ENCODE measurements at regions not wholly inside any gene's neighbourhood (a gene's known extent, or its start where the extent isn't known, plus 50 kb on each side); places are given as distances from the start of the nearest gene placed in this dataset.

- DNase-seq = no peak
Measured at GRCh38 chr2:204333861-204334260, 211.4 kb upstream of the PARD3B start.

DNA sequence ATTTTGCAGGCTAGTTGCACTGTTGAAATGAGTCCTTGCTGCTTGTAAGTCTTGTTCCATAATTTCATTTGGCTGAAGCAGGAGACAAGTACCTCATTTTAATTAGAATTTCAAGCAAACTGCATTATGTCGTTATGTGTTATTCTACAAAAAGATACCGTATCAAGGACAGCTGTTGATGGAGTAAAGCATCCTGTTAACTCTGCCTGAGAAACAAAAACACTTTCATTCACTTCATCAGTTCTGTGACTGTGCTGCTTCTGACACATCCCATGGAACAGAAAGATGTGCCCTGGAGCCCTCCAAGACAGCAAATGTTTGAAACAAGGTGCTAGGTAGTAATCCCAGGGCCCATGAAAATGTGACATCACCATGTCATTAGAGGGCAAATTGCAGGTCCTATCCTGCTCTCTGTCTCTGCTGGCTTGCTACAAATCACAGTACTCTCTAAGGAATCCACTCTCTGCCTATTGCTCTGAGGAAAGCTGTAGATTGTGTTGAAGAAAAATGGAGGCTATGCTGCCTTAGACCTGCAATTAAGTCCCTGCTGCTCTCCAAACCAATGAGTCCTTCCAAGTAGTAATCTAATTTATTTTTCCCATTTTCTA, 209.7 kb upstream of the PARD3B start:
- no peak for DNase-seq

DNA sequence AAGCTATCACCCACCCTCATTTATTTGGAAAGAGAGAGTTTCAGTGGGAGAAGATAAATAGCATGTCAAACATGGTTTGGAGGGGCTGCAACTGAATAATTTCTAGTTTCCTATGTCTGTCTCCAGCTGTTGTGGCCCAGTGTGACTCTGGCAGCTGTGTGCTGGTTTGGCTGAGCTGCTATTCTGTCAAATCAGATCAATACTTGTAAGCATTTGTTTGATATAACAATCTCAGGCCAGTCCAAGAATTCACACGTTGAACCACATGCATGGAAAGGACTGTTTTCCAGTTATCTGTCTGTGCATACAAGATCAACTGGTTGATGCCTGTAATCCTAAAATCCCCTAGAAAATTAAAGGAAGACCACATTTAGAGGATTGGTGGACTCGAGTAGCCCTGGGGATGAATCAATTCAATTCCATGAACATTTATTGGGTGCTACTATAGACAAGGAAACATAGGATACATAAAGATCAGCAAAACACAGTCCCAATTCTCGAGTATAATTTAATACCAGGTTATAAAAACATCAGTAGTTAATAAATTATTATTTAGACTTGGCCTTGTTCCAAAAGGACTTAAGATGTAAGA, 209.0 kb upstream of the PARD3B start:
- no peak for DNase-seq

DNA sequence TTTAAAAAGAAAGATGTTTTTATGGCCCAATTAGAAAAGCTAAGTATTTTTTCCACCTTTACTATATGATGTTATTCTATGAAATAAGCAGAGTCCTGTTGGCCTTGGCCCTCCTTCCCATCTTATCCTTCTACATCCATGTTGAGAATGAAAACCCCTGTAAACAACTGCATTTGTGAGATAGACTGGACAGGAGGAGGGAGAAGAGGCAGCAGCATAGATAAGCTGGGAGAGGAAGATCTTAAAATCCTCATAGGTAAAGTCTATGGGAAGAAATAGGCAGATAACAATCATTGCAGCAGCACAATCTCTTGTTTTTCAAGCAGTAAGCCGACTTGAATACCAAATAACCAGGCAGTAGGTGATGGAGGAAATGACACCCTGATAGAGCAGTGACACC, 207.6 kb upstream of the PARD3B start:
- no peak for DNase-seq

- no peak for DNase-seq
Measured at GRCh38 chr2:204339212-204339715, 206.0 kb upstream of the PARD3B start.

DNA sequence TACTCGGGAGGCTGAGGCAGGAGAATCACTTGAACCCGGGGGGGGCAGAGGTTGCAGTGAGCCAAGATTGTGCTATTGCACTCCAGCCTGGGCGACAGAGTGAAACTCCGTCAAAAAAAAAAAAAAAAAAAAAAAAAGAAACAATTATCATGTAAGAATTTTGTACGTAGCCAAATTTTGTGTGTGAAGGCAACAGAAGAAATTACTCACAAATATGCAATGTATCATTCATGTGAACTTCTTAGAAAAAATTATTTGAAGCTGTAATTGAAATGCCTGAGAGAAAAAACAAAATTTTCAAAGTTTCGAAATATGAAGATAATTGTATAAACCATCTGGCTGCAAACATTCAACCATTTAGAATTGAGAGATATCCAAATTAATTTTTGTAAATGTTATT, 204.8 kb upstream of the PARD3B start:
- no peak for DNase-seq

- no peak for DNase-seq
Measured at GRCh38 chr2:204341887-204342276, 203.4 kb upstream of the PARD3B start.

GRCh38 chr2:204343685-204344084, 201.6 kb upstream of the PARD3B start:
- DNase-seq = no peak

DNA sequence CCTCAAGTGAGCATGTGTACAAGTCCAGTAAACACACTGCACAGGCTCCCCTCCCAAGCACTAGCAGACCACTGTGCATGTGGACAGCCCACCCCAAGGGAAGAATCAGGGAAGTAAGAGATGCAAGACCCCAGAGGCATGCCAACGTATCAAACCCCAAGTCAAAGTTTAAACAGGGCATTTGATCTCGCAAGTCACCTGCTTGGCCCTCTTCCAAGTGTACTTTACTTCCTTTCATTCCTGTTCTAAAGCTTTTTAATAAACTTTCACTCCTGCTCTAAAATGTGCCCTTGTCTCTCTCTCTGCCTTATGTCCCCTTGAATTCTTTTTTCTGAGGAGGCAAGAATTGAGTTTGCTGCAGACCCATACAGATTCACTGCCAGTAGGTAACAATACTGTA, 201.2 kb upstream of the PARD3B start:
- no peak for DNase-seq

GRCh38 chr2:204346906-204347305, 198.4 kb upstream of the PARD3B start:
- no peak for DNase-seq

DNA sequence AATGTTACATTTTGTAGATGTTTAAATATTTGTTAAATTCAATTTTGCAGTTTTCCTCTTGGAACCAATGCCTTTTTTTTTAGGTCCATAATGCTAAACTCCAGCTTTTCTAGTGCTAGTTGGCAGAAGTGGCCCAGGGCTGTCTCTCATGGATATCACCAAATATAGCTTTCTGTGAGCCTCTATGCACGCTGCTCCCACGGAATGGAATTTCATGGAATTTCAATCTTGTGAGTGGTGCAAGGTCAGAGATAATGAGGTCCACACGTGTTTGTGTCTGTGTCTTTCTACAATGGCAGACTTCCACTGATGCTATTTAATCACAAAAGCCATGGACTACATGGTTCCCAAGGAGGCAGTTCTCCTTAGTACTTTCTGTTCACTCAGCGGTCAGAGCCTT, 191.5 kb upstream of the PARD3B start:
- no peak for DNase-seq

DNA sequence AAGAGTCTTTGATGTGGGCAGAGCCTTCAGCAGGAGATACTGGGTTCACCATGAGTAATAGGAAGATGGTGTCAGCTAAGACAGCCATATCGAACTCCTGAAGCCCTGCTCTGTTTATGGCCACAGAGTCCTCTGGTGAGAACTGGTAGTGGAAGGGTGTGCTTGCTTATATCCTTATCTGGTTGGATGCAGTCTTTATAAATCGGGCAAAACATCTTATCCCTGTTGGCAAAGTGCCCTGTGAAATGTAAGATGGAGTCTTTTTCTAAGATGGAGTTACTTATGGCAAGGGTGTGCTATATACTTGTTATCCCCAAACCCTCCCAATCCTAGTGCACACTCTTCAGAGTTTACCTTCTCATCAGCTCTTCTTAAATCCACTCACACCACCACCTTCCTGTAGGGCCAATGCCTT, 190.8 kb upstream of the PARD3B start:
- no peak for DNase-seq

- no peak for DNase-seq
Measured at GRCh38 chr2:204355688-204356087, 189.6 kb upstream of the PARD3B start.

DNA sequence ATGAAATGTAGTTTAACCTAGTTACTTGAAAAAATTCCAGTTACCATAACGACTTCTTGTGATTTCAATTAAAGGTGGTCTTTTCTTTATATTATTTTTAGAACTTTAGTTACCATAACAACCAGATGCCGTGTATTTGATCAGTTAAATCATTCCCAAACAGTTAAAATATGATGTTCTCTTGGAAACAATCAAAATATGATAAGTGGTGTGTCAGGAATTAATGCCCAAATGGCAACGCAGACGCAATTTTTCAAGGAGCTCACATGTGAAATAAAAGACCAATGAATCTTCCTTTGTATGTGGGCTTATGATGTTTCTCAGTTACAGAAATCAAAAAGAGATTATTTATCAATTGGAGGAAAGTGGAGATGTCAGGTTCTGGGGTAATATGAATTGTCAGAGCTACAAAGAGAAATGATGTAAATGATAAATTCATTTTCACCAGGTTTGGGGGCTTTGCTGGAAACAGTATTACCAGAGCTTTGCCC, 189.1 kb upstream of the PARD3B start:
- DNase-seq = no peak

GRCh38 chr2:204357286-204357685, 188.0 kb upstream of the PARD3B start:
- no peak for DNase-seq

DNA sequence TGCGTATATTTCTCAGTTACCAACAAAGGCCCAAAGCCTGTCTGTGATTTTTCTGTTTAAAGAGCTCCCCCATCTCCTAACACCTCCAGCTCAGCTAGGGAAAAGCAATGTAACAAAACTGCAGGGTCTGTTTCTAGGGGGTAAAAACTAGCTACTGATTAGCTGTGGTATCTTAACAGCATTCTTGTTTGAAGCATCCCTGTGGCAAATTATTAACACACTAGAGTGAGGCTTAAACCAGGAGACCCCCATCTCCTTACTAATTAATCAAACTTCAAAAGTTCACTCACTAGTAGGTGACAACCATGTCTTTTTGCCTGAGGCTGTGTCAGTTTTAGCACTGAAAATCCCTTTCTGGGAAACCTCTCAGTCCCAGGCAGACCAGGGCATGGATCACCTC, 186.2 kb upstream of the PARD3B start:
- DNase-seq = no peak

DNA sequence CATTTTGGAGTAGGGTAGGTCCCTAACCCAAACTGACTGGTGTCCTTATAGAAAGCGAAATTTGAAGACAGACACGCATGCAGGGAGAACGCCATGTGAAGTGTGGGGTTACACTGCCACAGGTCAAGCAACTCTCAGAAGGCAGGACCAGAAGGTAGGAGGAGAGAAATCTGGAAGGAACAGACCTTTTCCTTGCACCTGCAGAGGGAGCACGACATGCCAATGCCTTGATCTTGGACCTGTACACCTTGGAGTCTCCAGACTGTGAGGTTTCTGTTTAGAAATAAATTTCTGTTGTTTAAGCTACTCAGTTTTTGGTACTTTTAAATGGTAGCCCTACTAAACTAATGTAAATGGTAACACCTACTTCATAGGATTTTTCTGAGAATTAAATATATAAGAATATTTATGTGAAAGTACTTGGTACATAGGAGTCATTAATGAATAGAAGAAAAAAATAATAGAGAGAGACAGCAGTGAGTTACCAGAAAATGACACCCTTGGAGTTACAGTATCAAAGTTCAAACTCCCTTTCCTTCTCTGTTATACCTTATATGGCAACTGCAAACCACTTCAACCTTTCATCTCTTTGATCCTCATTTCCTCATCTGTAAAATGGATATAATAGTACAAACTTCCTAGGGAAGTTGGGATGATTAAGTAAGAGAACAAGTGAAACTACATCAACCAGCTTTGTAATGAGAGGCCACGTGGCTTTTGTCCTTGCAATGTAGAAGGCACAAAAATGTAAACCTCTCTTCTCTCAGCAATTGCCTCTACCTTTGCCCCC, 184.9 kb upstream of the PARD3B start:
- DNase-seq = no peak

GRCh38 chr2:204361738-204362137, 183.5 kb upstream of the PARD3B start:
- DNase-seq = no peak

- DNase-seq = no peak
Measured at GRCh38 chr2:204362581-204362980, 182.7 kb upstream of the PARD3B start.

- no peak for DNase-seq
Measured at GRCh38 chr2:204363513-204363912, 181.8 kb upstream of the PARD3B start.

DNA sequence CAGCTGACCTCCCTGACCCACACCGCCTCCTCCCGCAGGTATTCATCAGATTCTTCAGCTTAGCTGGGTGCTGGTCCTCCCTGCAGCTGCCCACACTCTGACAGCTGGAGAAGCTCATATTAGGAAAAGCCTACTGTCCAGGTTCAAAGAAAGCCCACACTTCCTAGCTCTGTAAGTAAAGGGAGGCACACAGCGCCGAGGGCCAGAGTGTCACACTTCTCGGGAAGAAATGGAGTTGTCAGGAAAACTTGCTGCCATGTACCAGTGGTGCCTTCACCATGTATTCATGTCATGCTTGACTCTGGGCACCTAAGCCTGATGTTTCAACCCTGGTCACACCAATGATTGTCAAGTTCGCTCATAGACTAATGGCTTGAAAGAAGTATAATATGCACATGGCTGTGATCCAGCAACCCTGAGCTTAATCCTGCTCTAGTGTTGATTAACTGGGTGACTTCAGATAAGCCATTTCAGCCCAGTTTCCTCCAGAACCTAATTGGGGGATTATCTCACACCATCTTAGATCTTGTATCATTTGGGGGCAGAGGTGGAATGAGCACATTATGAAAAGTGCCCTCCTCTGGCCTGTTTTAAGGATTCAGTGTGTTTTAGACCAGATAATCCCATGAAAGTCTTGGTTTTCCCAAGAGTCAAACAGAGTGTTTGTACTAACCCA, 180.3 kb upstream of the PARD3B start:
- no peak for DNase-seq

DNA sequence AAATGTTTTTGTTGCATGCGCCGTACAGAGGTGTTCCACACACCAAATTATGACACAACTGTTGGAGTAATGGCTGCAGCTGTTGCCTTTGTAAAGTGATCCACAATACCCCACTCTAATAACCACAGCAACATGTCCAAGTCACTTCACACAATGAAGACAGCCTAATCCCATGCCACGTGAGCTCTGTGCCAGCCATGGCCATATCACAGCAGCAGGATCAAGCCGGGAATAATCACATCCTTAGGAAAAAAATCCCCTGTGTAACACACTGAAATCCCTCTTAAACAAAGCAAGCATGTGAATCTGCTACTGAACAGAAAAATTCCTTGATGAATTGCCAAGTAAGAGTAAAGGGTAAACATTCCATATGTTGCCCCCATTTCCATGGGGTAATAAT, 179.5 kb upstream of the PARD3B start:
- DNase-seq = no peak

DNA sequence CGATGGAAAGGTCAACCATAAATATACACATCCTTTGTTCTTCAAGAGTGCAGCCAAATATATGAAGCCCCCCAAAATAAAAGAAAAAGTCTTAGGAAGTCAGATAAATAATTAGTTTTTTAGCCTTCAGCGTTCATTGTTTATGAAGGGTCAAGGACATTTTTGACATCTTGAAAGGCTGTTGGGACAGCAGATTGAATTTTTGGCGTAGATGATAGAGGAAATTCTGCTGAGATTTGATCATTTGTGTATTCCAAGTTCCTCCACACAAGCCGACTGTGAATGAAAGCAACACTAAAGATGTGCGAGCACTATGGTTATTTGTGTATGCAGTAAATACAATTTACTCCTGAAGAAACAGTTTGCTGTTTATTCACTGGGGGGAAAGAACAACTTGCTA, 177.8 kb upstream of the PARD3B start:
- DNase-seq = no peak
